Astrocyte of the hippocampus (primary cell): ENCODE measurements at regions not wholly inside any gene's neighbourhood (a gene's known extent, or its start where the extent isn't known, plus 50 kb on each side); places are given as distances from the start of the nearest gene placed in this dataset.

ENCODE experiments used
- DNase-seq: peaks from one replicate; pipeline ENCODE4 v3.0.0; 2011; ENCODE audit warnings: low read depth, low spot score

- no peak for DNase-seq
These were observed 190.2 kb upstream of the GSE1 start for GRCh38 chr16:85422632-85423550.

GRCh38 chr16:85423631-85424030 lies 189.5 kb upstream of the GSE1 start:
- no peak for DNase-seq

GRCh38 chr16:85424260-85425073 lies 188.7 kb upstream of the GSE1 start:
- DNase-seq: no peak

- DNase-seq: no peak
These were observed 188.0 kb upstream of the GSE1 start for GRCh38 chr16:85425074-85425662.

GRCh38 chr16:85426806-85427205 lies 186.3 kb upstream of the GSE1 start:
- DNase-seq: no peak

- DNase-seq: peak; percentile 53
These were observed 184.8 kb upstream of the GSE1 start for GRCh38 chr16:85428168-85428898.

- DNase-seq: no peak
These were observed 184.0 kb upstream of the GSE1 start for GRCh38 chr16:85428899-85429775.

GRCh38 chr16:85429776-85430522 lies 183.2 kb upstream of the GSE1 start:
- DNase-seq: no peak

- DNase-seq: no peak
These were observed 182.3 kb upstream of the GSE1 start for GRCh38 chr16:85430523-85431421.

- no peak for DNase-seq
These were observed 181.5 kb upstream of the GSE1 start for GRCh38 chr16:85431431-85432124.

GRCh38 chr16:85432606-85433005 lies 180.5 kb upstream of the GSE1 start:
- DNase-seq: no peak

GRCh38 chr16:85433477-85433876 lies 179.6 kb upstream of the GSE1 start:
- no peak for DNase-seq

- no peak for DNase-seq
These were observed 177.8 kb upstream of the GSE1 start for GRCh38 chr16:85435286-85435685.

GRCh38 chr16:85435700-85436099 lies 177.4 kb upstream of the GSE1 start:
- DNase-seq: no peak

- no peak for DNase-seq
These were observed 176.9 kb upstream of the GSE1 start for GRCh38 chr16:85436207-85436606.

- peak; percentile 32 for DNase-seq
These were observed 176.4 kb upstream of the GSE1 start for GRCh38 chr16:85436636-85437165.

- peak; percentile 37 for DNase-seq
These were observed 175.7 kb upstream of the GSE1 start for GRCh38 chr16:85437166-85438052.
